Endothelial cell of umbilical vein (primary cell): ENCODE measurements at regions not wholly inside any gene's neighbourhood (a gene's known extent, or its start where the extent isn't known, plus 50 kb on each side); places are given as distances from the start of the nearest gene placed in this dataset.

Experiments
- BruUV-seq: library from RNA; stranded (reverse); fragments of 400-500 nt; replicated peaks from 2 replicates; lab custom pipeline; 2021; lab: Mats Ljungman, UMichigan
- CTCF ChIA-PET: fragments of 300-600, 350-600 bp; sonication (Branson Sonifier 250); formaldehyde crosslinking; loops from one replicate; lab custom pipeline; 2021; ENCODE audit warnings: antibody characterized with exemption, inconsistent platforms; lab: Charles Lee
- POLR2A ChIA-PET: fragments of 300-600, 350-600 bp; sonication (Branson Sonifier 250); formaldehyde crosslinking; loops from one replicate; lab custom pipeline; 2021; ENCODE audit warnings: antibody characterized with exemption, inconsistent platforms; lab: Charles Lee
- DNase-seq: peaks from one replicate; pipeline ENCODE4 v3.0.0-alpha.2; 2011; ENCODE audit warnings: low read depth, low spot score
- FAIRE-seq: peaks from 2 replicates; lab custom pipeline; 2011; peaks lifted over from hg19 to GRCh38; lab: Jason Lieb, UNC
- H2AFZ ChIP-seq: 2 replicates; pipeline ENCODE4 v1.6.0; 2012; ENCODE audit warnings: low read depth, low read length, control low read depth, inconsistent platforms
- H3K27ac ChIP-seq: 2 replicates; pipeline ENCODE4 v1.5.1; 2011; ENCODE audit warnings: low read depth, mild to moderate bottlenecking, control low read depth, low read length, moderate library complexity; ENCODE audit not compliant: insufficient read depth
- H3K27me3 ChIP-seq, 2 experiments: 2 replicates each; pipeline versions ENCODE4 v1.6.0 to v1.6.1; 2011; ENCODE audit warnings: low read length in 2 of 2, mixed read lengths in 1 of 2; ENCODE audit not compliant: control insufficient read depth in 2 of 2, insufficient read depth in 2 of 2
- H3K36me3 ChIP-seq, 2 experiments: 2 replicates in 1 of 2; 3 replicates in 1 of 2; pipeline ENCODE4 v1.5.1; 2011; ENCODE audit warnings: low read length in 2 of 2, mild to moderate bottlenecking in 1 of 2, moderate library complexity in 1 of 2; ENCODE audit not compliant: control insufficient read depth in 2 of 2, insufficient read depth in 2 of 2; ENCODE audit errors: extremely low read depth in 1 of 2
- H3K4me1 ChIP-seq: 3 replicates; pipeline ENCODE4 v1.5.1; 2011; ENCODE audit warnings: mild to moderate bottlenecking, low read length; ENCODE audit not compliant: control insufficient read depth, insufficient read depth; ENCODE audit errors: extremely low read depth
- H3K4me2 ChIP-seq: 2 replicates; pipeline ENCODE4 v1.6.1; 2011; ENCODE audit warnings: low read length, control low read depth, mixed read lengths; ENCODE audit not compliant: insufficient read depth
- H3K4me3 ChIP-seq, 3 experiments: fragments of 200-600 bp in 1 of 3; sonication (generic), shearing (Covaris generic) in 1 of 3; replicated peaks in 1 of 3; 2 replicates each; pipeline ENCODE4 v1.5.1; 2011 to 2016; ENCODE audit warnings: control low read depth in 3 of 3, low read length in 3 of 3, mild to moderate bottlenecking in 2 of 3, inconsistent platforms in 1 of 3, low read depth in 1 of 3, moderate library complexity in 1 of 3; ENCODE audit not compliant: insufficient read depth in 1 of 3
- H3K79me2 ChIP-seq: 2 replicates; pipeline ENCODE4 v1.6.0; 2012; ENCODE audit warnings: low read length, inconsistent platforms; ENCODE audit not compliant: control insufficient read depth, insufficient read depth
- H3K9ac ChIP-seq: replicated peaks from 2 replicates; pipeline ENCODE3; 2011; ENCODE audit warnings: low read length, control low read depth; ENCODE audit not compliant: insufficient read depth; ENCODE audit errors: extremely low read depth
- H3K9me1 ChIP-seq: replicated peaks from 3 replicates; pipeline ENCODE4 v1.6.0; 2011; ENCODE audit warnings: mild to moderate bottlenecking, low read length; ENCODE audit not compliant: control insufficient read depth, insufficient read depth; ENCODE audit errors: extremely low read depth
- H3K9me3 ChIP-seq: replicated peaks from 2 replicates; pipeline ENCODE4 v1.5.1; 2012; ENCODE audit warnings: low read length, inconsistent platforms; ENCODE audit not compliant: control insufficient read depth, insufficient read depth
- H4K20me1 ChIP-seq: replicated peaks from 2 replicates; pipeline ENCODE3; 2011; ENCODE audit warnings: mild to moderate bottlenecking, low read length; ENCODE audit not compliant: control insufficient read depth, insufficient read depth; ENCODE audit errors: extremely low read depth
- EZH2 ChIP-seq: IDR thresholded peaks from 2 replicates; pipeline ENCODE4 v1.6.1; 2012; ENCODE audit warnings: borderline replicate concordance, low read depth, mild to moderate bottlenecking, moderate library complexity, low read length, inconsistent platforms; ENCODE audit not compliant: severe bottlenecking
- FOS ChIP-seq: IDR thresholded peaks from 2 replicates; pipeline ENCODE4 v1.6.1; 2011; ENCODE audit warnings: mild to moderate bottlenecking, low read length, moderate library complexity, borderline replicate concordance; ENCODE audit not compliant: insufficient read depth
- GATA2 ChIP-seq: IDR thresholded peaks from 2 replicates; pipeline ENCODE4 v1.7.0; 2011; ENCODE audit warnings: low read depth, mild to moderate bottlenecking, moderate library complexity, mixed read lengths, low read length; ENCODE audit not compliant: insufficient read length, insufficient read depth
- JUN ChIP-seq: IDR thresholded peaks from 2 replicates; pipeline ENCODE4 v1.6.1; 2011; ENCODE audit warnings: borderline replicate concordance, low read depth; ENCODE audit not compliant: insufficient read length, insufficient read depth
- MYC ChIP-seq: IDR thresholded peaks from one replicate; pipeline ENCODE4 v1.6.1; 2011; ENCODE audit warnings: mild to moderate bottlenecking, low read depth, low read length
- POLR2A ChIP-seq: IDR thresholded peaks from 2 replicates; pipeline ENCODE4 v1.6.1; 2012; ENCODE audit warnings: low read depth, mild to moderate bottlenecking, control low read depth, low read length
- POLR2AphosphoS5 ChIP-seq: IDR thresholded peaks from 2 replicates; pipeline ENCODE4 v1.6.1; 2012; ENCODE audit warnings: low read depth, mild to moderate bottlenecking, control low read depth, low read length, moderate library complexity; ENCODE audit not compliant: insufficient read depth
- dilution Hi-C: fragments of 300-500 bp; cut with MboI; formaldehyde crosslinking; loops from one replicate; pipeline ENCODE4 v1.15.0; 2019; ENCODE audit warnings: low sequenced_read_pairs; ENCODE audit not compliant: extremely low pct_ligation_motif_present
- intact Hi-C: fragments of 100-400 bp; cut with micrococcal nuclease; formaldehyde crosslinking; loops from one replicate; pipeline ENCODE4 v1.10.0; 2022
- TF ChIP-seq, protein P1 (sequence below), 2 donors: IDR thresholded peaks; 1 replicate in 1 of 2; 2 replicates in 1 of 2; pipeline ENCODE4 v1.5.1; 2011; ENCODE audit warnings: low read length in 2 of 2, mild to moderate bottlenecking in 2 of 2, moderate library complexity in 2 of 2, control low read depth in 1 of 2, inconsistent platforms in 1 of 2, low read depth in 1 of 2; ENCODE audit not compliant: insufficient read depth in 1 of 2; ENCODE audit errors: extremely low read depth in 1 of 2
- TF ChIP-seq, protein P2 (sequence below): IDR thresholded peaks from 2 replicates; pipeline ENCODE4 v1.6.1; 2011; ENCODE audit not compliant: insufficient read depth, insufficient read length

DNA sequence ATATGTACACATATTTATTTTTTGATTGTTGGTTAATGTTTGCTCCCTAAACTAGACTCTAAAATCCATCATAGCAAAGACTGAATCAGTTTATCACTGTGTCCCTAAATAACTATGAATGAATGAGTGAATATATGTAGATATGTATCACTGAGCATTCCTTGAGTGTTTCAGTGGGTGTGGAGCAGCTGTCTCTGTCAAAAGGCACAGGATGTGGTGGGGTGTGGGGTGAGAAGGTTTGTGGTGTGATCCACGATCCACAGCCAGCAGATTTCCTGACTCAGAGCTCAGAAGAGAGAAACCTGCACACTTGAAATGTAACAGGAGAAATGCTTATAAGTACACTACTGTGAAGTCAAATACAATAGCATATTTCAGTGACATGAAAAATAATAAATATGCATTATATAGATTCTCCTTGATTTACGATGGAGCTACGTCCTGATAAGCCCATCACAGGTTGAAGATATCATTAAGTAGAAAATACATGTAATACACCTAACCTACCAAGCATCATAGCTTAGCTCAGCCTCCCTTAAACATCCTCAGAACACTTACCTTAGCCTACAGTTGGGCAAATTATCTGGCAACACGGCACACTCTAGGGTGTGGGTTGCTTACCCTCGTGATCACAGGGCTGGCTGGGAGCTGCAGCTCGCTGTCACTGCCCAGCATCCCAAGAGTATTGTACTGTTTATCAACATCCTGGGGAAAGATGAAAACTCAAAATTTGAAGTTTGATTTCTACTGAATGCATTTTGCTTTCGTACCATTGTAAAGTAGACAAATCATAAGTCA, 287.0 kb downstream of the GAS1 start:
- intact Hi-C loops (no loop called here), dilution Hi-C loops (no loop called here)
- DNase-seq = no peak
- Histone ChIP-seq H3K27ac (no peak overlapping the region), H4K20me1 (no peaks in the 10 kb centered on the region), H3K9ac (no peak overlapping the region), H3K4me1 (no peaks in the 10 kb centered on the region), H2AFZ (no peak overlapping the region), H3K9me3 (peaks cover 3% of the 10 kb centered on the region), H3K9me1 (no peaks in the 10 kb centered on the region), H3K79me2 (no peaks in the 10 kb centered on the region), H3K4me3 (no peak overlapping the region), H3K36me3 (no peaks in the 10 kb centered on the region), H3K27me3 (no peaks in the 10 kb centered on the region), H3K4me2 (no peak overlapping the region)
- POLR2A ChIA-PET = no interaction called here
- no TSS peak for BruUV-seq
- FAIRE-seq = no peak
- CTCF ChIA-PET = no interaction called here
- TF ChIP-seq FOS = no peak
- TF ChIP-seq MYC = no peak
- TF ChIP-seq, protein P1, sequence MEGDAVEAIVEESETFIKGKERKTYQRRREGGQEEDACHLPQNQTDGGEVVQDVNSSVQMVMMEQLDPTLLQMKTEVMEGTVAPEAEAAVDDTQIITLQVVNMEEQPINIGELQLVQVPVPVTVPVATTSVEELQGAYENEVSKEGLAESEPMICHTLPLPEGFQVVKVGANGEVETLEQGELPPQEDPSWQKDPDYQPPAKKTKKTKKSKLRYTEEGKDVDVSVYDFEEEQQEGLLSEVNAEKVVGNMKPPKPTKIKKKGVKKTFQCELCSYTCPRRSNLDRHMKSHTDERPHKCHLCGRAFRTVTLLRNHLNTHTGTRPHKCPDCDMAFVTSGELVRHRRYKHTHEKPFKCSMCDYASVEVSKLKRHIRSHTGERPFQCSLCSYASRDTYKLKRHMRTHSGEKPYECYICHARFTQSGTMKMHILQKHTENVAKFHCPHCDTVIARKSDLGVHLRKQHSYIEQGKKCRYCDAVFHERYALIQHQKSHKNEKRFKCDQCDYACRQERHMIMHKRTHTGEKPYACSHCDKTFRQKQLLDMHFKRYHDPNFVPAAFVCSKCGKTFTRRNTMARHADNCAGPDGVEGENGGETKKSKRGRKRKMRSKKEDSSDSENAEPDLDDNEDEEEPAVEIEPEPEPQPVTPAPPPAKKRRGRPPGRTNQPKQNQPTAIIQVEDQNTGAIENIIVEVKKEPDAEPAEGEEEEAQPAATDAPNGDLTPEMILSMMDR (IDR thresholded peaks at IDR 0.05; ENCODE audit: extremely low read depth in 1 of 2, insufficient read depth in 1 of 2, low read depth in 1 of 2, low read length in 2 of 2) = no peak
- no peak for TF ChIP-seq EZH2
- TF ChIP-seq GATA2 = no peak
- TF ChIP-seq JUN = no peak
- no peak for TF ChIP-seq POLR2AphosphoS5
- no peak for TF ChIP-seq POLR2A
- TF ChIP-seq, protein P2, sequence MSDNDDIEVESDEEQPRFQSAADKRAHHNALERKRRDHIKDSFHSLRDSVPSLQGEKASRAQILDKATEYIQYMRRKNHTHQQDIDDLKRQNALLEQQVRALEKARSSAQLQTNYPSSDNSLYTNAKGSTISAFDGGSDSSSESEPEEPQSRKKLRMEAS = no peak
